ENCODE measurements at regions not wholly inside any gene's neighbourhood (a gene's known extent, or its start where the extent isn't known, plus 50 kb on each side); places are given as distances from the start of the nearest gene placed in this dataset.

DNA sequence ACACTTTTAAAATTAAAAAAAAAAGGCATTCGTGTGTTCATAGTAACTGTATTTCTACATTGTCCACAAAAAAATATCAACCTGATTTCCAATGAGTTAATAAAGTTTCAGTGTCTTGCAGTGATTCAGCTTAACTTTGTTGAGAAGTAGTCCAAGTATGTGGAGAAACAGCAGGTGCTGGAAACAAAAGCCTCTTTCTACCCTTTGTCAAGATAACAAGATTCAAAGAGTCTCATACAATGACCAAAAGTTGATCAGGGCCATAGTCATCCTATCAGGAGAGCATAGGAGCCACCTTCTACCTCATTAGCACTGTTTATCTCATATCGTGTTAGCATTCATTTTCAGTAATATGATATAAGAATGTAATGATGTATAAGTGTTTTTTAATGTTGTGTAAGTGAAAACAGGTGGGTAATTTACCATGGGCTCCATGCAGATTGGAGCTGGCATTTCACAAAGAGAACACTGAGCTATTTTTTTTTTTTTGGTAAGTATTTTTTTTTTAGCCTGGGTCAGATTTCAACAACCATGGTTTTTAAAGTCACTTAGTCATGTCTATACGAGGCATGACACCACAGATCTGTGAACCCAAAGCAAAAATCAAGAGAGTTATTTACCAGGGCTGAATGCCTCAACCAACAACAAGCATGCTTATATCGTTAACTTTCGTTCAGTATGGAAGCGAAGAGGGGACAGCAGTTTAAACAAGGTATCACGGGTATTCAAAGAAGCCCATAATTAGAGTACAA is 165.0 kb upstream of the ZNF521 start:
- TF ChIP-seq, protein P1, sequence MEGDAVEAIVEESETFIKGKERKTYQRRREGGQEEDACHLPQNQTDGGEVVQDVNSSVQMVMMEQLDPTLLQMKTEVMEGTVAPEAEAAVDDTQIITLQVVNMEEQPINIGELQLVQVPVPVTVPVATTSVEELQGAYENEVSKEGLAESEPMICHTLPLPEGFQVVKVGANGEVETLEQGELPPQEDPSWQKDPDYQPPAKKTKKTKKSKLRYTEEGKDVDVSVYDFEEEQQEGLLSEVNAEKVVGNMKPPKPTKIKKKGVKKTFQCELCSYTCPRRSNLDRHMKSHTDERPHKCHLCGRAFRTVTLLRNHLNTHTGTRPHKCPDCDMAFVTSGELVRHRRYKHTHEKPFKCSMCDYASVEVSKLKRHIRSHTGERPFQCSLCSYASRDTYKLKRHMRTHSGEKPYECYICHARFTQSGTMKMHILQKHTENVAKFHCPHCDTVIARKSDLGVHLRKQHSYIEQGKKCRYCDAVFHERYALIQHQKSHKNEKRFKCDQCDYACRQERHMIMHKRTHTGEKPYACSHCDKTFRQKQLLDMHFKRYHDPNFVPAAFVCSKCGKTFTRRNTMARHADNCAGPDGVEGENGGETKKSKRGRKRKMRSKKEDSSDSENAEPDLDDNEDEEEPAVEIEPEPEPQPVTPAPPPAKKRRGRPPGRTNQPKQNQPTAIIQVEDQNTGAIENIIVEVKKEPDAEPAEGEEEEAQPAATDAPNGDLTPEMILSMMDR (IDR thresholded peaks at IDR 0.05), result no peak
- TF ChIP-seq POLR2A (IDR thresholded peaks at IDR 0.05) (no peak), EP300 (IDR thresholded peaks at IDR 0.05; ENCODE audit: low read depth) (no peak), POLR2AphosphoS5 (IDR thresholded peaks at IDR 0.05) (no peak)

Measured in transverse colon (tissue), 4 donors.